ENCODE measurements at regions not wholly inside any gene's neighbourhood (a gene's known extent, or its start where the extent isn't known, plus 50 kb on each side); places are given as distances from the start of the nearest gene placed in this dataset.

DNA sequence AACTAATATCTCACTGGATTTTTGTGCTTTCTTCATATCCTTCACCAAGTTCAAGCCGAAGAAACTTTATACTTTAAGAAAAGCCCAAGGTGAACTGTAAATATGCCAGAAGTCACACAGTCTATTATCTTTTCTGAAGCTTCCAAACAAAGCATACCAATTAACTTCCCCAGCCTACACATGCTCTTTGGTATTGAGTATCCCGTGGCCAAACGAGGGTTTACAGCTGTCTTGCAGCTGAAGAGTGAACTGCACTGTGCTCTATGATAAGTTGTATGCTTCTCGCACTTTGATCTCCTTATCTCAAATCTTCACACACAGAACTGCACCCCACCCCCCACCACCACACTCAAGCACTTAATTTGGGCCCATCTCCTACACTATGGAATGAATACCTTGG lies 215.6 kb upstream of the VEPH1 start:
- TF ChIP-seq, protein P1, sequence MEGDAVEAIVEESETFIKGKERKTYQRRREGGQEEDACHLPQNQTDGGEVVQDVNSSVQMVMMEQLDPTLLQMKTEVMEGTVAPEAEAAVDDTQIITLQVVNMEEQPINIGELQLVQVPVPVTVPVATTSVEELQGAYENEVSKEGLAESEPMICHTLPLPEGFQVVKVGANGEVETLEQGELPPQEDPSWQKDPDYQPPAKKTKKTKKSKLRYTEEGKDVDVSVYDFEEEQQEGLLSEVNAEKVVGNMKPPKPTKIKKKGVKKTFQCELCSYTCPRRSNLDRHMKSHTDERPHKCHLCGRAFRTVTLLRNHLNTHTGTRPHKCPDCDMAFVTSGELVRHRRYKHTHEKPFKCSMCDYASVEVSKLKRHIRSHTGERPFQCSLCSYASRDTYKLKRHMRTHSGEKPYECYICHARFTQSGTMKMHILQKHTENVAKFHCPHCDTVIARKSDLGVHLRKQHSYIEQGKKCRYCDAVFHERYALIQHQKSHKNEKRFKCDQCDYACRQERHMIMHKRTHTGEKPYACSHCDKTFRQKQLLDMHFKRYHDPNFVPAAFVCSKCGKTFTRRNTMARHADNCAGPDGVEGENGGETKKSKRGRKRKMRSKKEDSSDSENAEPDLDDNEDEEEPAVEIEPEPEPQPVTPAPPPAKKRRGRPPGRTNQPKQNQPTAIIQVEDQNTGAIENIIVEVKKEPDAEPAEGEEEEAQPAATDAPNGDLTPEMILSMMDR (IDR thresholded peaks at IDR 0.05): no peak
- TF ChIP-seq POLR2A (IDR thresholded peaks at IDR 0.05; ENCODE audit: low read depth) (no peak), POLR2AphosphoS5 (IDR thresholded peaks at IDR 0.05) (no peak)
